H1 (cell line): ENCODE measurements at regions not wholly inside any gene's neighbourhood (a gene's known extent, or its start where the extent isn't known, plus 50 kb on each side); places are given as distances from the start of the nearest gene placed in this dataset.
"Not testable (repeated sequence)": the region's sequence is repeated elsewhere in the genome, so short reads cannot be mapped to it uniquely, and the experiment has no call there.

Experiments
- CBX8 ChIP-seq: fragments of 300-800, 300-1000 bp; sonication (generic); IDR thresholded peaks from 2 replicates; pipeline ENCODE4 v1.7.1; 2016; ENCODE audit warnings: low read depth, low read length, borderline replicate concordance
- CHD1 ChIP-seq: IDR thresholded peaks from 2 replicates; pipeline ENCODE4 v1.6.1; 2012; ENCODE audit warnings: low read depth, low read length, improper control_type of control experiment
- EP300 ChIP-seq, 2 experiments: IDR thresholded peaks; 1 replicate in 1 of 2; 2 replicates in 1 of 2; pipeline ENCODE4 v1.6.1; 2011 to 2012; ENCODE audit warnings: low read depth in 2 of 2, low read length in 2 of 2, mild to moderate bottlenecking in 2 of 2, borderline replicate concordance in 1 of 2, inconsistent platforms in 1 of 2, moderate library complexity in 1 of 2
- EZH2 ChIP-seq: fragments of 200-600 bp; sonication (generic); IDR thresholded peaks from 2 replicates; pipeline ENCODE4 v1.7.1; 2012; ENCODE audit warnings: low read depth, mild to moderate bottlenecking, moderate library complexity, low read length, inconsistent platforms; ENCODE audit not compliant: severe bottlenecking
- POLR2A ChIP-seq, 2 experiments: IDR thresholded peaks; 1 replicate in 1 of 2; 2 replicates in 1 of 2; pipeline ENCODE4 v1.6.1; 2011; ENCODE audit warnings: low read depth in 2 of 2, low read length in 2 of 2, mild to moderate bottlenecking in 2 of 2; ENCODE audit errors: control extremely low read depth in 1 of 2
- RFX5 ChIP-seq: IDR thresholded peaks from 2 replicates; pipeline ENCODE4 v1.6.1; 2011; ENCODE audit warnings: low read depth, low read length, improper control_type of control experiment, borderline replicate concordance
- TF ChIP-seq, protein P1 (sequence below): IDR thresholded peaks from 2 replicates; pipeline ENCODE4 v1.6.1; 2011; ENCODE audit warnings: low read length, improper control_type of control experiment
- TF ChIP-seq, protein P2 (sequence below), 3 experiments: IDR thresholded peaks; 1 replicate in 2 of 3; 2 replicates in 1 of 3; pipeline versions ENCODE4 v1.5.1 to v1.6.1; 2011; ENCODE audit warnings: low read length in 3 of 3, mild to moderate bottlenecking in 3 of 3, inconsistent platforms in 2 of 3, low read depth in 1 of 3, moderate library complexity in 1 of 3; ENCODE audit not compliant: insufficient read depth in 1 of 3; ENCODE audit errors: control extremely low read depth in 1 of 3

DNA sequence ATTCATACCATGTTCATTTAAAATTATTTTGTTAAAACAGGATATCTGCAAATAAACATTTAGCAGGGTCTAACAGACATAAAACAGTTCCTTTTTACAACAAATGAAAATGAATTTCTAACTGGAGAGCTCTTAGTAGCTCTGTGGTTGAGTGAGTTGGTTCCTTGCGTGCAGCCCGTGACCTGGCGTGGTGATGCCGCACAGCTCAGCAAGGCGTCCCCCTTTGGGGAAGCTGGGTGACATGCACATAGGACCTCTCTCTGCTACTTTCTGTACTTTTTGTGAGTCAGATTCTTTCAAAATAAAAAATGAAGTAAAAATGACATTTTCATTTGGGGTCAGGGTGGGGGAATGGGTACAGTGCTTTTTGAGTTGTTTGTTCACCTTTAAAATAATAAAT is 75.9 kb downstream of the NPIPB11 start:
- not testable (repeated sequence) for TF ChIP-seq EP300 (IDR thresholded peaks at IDR 0.05; ENCODE audit: borderline replicate concordance in 1 of 2, low read depth in 2 of 2, low read length in 2 of 2); CBX8; EZH2; POLR2A (IDR thresholded peaks at IDR 0.05; ENCODE audit: control extremely low read depth in 1 of 2, low read depth in 2 of 2, low read length in 2 of 2); CHD1; RFX5
- TF ChIP-seq, protein P1, sequence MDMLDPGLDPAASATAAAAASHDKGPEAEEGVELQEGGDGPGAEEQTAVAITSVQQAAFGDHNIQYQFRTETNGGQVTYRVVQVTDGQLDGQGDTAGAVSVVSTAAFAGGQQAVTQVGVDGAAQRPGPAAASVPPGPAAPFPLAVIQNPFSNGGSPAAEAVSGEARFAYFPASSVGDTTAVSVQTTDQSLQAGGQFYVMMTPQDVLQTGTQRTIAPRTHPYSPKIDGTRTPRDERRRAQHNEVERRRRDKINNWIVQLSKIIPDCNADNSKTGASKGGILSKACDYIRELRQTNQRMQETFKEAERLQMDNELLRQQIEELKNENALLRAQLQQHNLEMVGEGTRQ = not testable (repeated sequence)
- TF ChIP-seq, protein P2, sequence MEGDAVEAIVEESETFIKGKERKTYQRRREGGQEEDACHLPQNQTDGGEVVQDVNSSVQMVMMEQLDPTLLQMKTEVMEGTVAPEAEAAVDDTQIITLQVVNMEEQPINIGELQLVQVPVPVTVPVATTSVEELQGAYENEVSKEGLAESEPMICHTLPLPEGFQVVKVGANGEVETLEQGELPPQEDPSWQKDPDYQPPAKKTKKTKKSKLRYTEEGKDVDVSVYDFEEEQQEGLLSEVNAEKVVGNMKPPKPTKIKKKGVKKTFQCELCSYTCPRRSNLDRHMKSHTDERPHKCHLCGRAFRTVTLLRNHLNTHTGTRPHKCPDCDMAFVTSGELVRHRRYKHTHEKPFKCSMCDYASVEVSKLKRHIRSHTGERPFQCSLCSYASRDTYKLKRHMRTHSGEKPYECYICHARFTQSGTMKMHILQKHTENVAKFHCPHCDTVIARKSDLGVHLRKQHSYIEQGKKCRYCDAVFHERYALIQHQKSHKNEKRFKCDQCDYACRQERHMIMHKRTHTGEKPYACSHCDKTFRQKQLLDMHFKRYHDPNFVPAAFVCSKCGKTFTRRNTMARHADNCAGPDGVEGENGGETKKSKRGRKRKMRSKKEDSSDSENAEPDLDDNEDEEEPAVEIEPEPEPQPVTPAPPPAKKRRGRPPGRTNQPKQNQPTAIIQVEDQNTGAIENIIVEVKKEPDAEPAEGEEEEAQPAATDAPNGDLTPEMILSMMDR (IDR thresholded peaks at IDR 0.05; ENCODE audit: control extremely low read depth in 1 of 3, insufficient read depth in 1 of 3, low read depth in 1 of 3, low read length in 3 of 3) = not testable (repeated sequence)
